B cell (primary cell): ENCODE measurements at regions not wholly inside any gene's neighbourhood (a gene's known extent, or its start where the extent isn't known, plus 50 kb on each side); places are given as distances from the start of the nearest gene placed in this dataset.

Experiments used
- EZH2 ChIP-seq: IDR thresholded peaks from 2 replicates; pipeline ENCODE4 v1.6.1; 2012; ENCODE audit warnings: borderline replicate concordance, low read depth, mild to moderate bottlenecking, moderate library complexity, low read length; ENCODE audit not compliant: insufficient read depth, poor library complexity, severe bottlenecking
- TF ChIP-seq, protein P1 (sequence below): fragments of 200-600 bp; IDR thresholded peaks from one replicate; pipeline ENCODE4 v1.8.0; 2022; ENCODE audit warnings: antibody characterized with exemption, mild to moderate bottlenecking

DNA sequence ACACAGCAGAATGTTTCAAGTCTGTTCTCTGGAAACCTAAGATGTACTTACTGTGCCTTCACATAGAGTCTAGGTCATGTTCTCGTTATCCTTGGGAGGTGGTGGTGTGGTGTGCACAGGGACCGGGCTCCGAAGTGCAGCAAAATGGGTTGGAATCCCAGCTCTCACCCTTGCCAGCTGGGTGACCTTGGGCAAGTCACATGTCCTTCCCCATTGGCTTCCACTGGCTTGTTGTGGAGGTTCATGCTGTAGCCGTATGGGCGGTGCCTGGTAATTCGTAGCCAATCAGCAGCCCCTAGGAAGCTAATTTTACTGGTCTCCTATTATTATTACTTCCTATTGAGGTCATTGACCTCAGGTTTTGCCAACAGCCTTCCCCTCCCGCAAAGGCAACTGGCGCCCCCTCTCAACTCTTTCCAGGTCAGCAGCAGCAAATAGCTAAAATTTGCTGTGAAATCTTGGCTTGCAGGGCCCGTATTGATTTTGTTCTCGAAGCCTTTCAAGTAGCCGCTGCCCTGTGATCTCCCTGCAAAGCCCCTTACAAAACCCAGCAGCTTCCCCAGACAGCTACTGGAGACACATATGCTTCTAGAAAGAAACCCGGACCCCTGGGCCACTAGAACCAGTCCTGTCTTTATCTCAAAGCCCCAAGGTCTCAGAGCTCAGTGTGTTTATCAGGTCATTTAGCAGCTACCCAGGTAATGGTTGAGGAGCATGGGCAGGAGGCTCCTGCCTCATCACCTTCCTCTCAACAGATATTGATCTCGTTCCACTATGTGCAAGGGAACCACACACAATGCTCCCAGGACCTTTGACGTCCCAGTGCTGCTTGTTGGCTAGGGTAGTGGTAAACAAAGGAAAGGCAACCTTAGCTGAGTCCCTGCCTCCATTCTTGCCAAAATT, 66.5 kb upstream of the SLC1A4 start:
- TF ChIP-seq, protein P1, sequence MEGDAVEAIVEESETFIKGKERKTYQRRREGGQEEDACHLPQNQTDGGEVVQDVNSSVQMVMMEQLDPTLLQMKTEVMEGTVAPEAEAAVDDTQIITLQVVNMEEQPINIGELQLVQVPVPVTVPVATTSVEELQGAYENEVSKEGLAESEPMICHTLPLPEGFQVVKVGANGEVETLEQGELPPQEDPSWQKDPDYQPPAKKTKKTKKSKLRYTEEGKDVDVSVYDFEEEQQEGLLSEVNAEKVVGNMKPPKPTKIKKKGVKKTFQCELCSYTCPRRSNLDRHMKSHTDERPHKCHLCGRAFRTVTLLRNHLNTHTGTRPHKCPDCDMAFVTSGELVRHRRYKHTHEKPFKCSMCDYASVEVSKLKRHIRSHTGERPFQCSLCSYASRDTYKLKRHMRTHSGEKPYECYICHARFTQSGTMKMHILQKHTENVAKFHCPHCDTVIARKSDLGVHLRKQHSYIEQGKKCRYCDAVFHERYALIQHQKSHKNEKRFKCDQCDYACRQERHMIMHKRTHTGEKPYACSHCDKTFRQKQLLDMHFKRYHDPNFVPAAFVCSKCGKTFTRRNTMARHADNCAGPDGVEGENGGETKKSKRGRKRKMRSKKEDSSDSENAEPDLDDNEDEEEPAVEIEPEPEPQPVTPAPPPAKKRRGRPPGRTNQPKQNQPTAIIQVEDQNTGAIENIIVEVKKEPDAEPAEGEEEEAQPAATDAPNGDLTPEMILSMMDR, result no peak
- TF ChIP-seq EZH2, result no peak
